Ovary (tissue), 7 donors: ENCODE measurements at regions not wholly inside any gene's neighbourhood (a gene's known extent, or its start where the extent isn't known, plus 50 kb on each side); places are given as distances from the start of the nearest gene placed in this dataset.

ENCODE experiments used
- DNase-seq, 5 donors: peaks; one replicate each; pipeline ENCODE4 v3.0.0-alpha.2; 2019 to 2020
- H3K27ac ChIP-seq, 2 donors: fragments of 200-600 bp; one replicate each; pipeline versions ENCODE4 v1.5.1 to v1.8.0; 2019 to 2022
- H3K27me3 ChIP-seq: fragments of 200-600 bp; one replicate; pipeline ENCODE4 v1.8.0; 2022
- H3K36me3 ChIP-seq: fragments of 200-600 bp; sonication (generic); one replicate; pipeline ENCODE4 v1.5.1; 2019
- H3K4me1 ChIP-seq: one replicate; pipeline ENCODE4 v1.8.1; 2013; ENCODE audit warnings: mild to moderate bottlenecking, moderate library complexity; ENCODE audit not compliant: insufficient read depth
- H3K4me3 ChIP-seq: fragments of 200-600 bp; sonication (generic); one replicate; pipeline ENCODE4 v1.5.1; 2017
- H3K9me3 ChIP-seq, 2 donors: fragments of 200-600 bp in 1 of 2; sonication (generic) in 1 of 2; one replicate each; pipeline versions ENCODE4 v1.5.1 to v1.8.1; 2013 to 2019; ENCODE audit warnings: mild to moderate bottlenecking in 1 of 2, moderate library complexity in 1 of 2
- EP300 ChIP-seq: sonication (generic); formaldehyde crosslinking; IDR thresholded peaks from one replicate; pipeline ENCODE4 v1.6.1; 2017; ENCODE audit warnings: antibody characterized with exemption
- POLR2A ChIP-seq: fragments of 450-650 bp; IDR thresholded peaks from one replicate; pipeline ENCODE4 v1.6.1; 2017; ENCODE audit warnings: antibody characterized with exemption, mild to moderate bottlenecking, moderate library complexity
- whole genome bisulfite sequencing, 3 donors: extraction: QIAGEN DNeasy Blood & Tissue Kit in 1 of 3; methylation state at CpG; one replicate each; pipeline versions ENCODE4 v1.1.5 to v1.1.7; 2013 to 2017; 5-methylcytosine and 5-hydroxymethylcytosine counted together
- intact Hi-C, 4 donors: fragments of 100-400 bp; cut with DNase I; formaldehyde crosslinking; loops; one replicate each; pipeline versions ENCODE4 v1.11.0 to v1.15.1; 2022 to 2023
- TF ChIP-seq, protein P1 (sequence below), 3 donors: fragments of 450-650 bp in 2 of 3; fragments of 200-600 bp in 1 of 3; IDR thresholded peaks; one replicate each; pipeline versions ENCODE4 v1.5.1 to v1.8.0; 2016 to 2022; ENCODE audit warnings: antibody characterized with exemption in 3 of 3, mild to moderate bottlenecking in 1 of 3
- donor health status: DM: no; HTN: no; CAD: no; lungs with moderate emphysema.
- donor health status: DM: no; HTN: no; CAD: no.
- donor health status: Bipolar disorder and iron deficiency.
- donor health status: DM: no; HTN: no; CAD: no.
- donor health status: DM: yes; HTN: yes; CAD: no.

DNA sequence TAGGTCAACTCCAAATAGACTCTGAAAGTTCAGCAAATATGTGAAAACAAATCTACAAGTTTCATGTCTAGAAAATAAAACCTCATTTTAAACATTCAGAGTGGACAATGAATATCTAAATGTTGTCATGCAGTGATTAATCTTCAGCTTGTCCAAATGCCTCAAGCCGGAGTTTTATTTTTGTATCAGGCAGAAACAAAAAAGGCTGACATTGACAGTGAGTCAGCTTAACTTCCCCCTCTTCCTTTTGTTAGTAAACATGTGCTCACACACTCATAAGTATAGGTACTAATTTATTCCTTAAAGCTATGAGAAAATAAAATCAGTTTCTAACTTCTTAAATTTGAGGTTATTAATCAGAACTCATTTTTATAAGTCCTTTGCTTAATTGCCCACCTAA lies 467.9 kb upstream of the DAB2 start:
- Histone ChIP-seq H3K27me3 (no peaks in the 10 kb centered on the region), H3K27ac (no peak overlapping the region), H3K4me1 (no peaks in the 10 kb centered on the region), H3K9me3 (no peaks in the 10 kb centered on the region), H3K4me3 (no peak overlapping the region), H3K36me3 (no peaks in the 10 kb centered on the region)
- TF ChIP-seq, protein P1, sequence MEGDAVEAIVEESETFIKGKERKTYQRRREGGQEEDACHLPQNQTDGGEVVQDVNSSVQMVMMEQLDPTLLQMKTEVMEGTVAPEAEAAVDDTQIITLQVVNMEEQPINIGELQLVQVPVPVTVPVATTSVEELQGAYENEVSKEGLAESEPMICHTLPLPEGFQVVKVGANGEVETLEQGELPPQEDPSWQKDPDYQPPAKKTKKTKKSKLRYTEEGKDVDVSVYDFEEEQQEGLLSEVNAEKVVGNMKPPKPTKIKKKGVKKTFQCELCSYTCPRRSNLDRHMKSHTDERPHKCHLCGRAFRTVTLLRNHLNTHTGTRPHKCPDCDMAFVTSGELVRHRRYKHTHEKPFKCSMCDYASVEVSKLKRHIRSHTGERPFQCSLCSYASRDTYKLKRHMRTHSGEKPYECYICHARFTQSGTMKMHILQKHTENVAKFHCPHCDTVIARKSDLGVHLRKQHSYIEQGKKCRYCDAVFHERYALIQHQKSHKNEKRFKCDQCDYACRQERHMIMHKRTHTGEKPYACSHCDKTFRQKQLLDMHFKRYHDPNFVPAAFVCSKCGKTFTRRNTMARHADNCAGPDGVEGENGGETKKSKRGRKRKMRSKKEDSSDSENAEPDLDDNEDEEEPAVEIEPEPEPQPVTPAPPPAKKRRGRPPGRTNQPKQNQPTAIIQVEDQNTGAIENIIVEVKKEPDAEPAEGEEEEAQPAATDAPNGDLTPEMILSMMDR (IDR thresholded peaks at IDR 0.05), result no peak
- TF ChIP-seq EP300 (no peak), POLR2A (no peak)
- intact Hi-C loops, result no loop called here
- 12 to 17% (median 17%) methylated on average over 1 of the region's 1 CpG for WGBS, 3 donors
- DNase-seq, result no peak

DNA sequence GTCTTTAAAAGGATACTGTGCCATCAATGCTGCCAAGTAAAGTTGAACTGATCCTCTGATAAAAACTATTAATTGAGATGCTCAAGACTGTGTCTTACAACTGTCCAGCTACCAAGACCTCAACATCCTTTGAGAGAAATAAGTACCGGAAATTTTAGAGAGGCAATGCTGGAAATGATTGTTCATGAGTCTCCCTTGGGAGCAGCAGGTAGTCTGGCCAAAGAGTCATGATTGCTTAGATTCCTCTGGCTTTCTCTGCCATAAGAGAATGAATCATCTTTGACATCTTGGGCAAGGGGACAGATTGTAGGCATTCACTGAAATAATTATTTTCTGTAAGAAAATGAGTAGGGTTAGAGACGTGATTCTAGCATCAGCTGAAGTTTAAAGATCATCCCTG lies 466.6 kb upstream of the DAB2 start:
- WGBS, 3 donors, result 52 to 83% (median 67%) methylated on average over 2 of the region's 2 CpGs
- Histone ChIP-seq H3K36me3 (no peaks in the 10 kb centered on the region), H3K9me3 (no peaks in the 10 kb centered on the region), H3K27ac (no peak overlapping the region), H3K4me3 (no peak overlapping the region), H3K27me3 (no peaks in the 10 kb centered on the region), H3K4me1 (no peaks in the 10 kb centered on the region)
- intact Hi-C loops, result no loop called here
- TF ChIP-seq EP300 (no peak), POLR2A (no peak)
- TF ChIP-seq, protein P1 (IDR thresholded peaks at IDR 0.05), result no peak
- DNase-seq, result no peak

DNA sequence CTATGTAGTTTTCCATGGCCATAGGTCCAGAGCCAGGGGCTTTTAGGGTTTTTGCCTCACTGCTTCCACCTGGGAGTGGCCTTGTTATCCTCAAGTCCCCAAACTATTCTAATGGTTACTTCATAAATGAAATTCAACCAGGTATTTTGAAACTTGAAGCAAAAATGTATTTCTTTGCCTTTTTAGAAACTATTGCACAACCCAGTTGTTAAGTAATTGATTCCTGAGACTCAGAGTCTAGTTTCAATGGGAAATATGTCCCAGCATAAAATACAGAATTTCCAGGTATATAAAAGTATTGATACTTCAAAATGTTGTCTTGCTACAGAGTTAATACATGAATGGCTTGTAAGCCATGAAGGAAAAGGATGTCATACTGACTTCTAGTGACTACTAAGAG lies 456.2 kb upstream of the DAB2 start:
- Histone ChIP-seq H3K36me3 (no peaks in the 10 kb centered on the region), H3K27me3 (no peaks in the 10 kb centered on the region), H3K9me3 (no peaks in the 10 kb centered on the region), H3K4me1 (no peaks in the 10 kb centered on the region), H3K27ac (no peak overlapping the region), H3K4me3 (no peak overlapping the region)
- TF ChIP-seq EP300 (no peak), POLR2A (no peak)
- TF ChIP-seq, protein P1 (IDR thresholded peaks at IDR 0.05), result no peak
- DNase-seq, result no peak
- intact Hi-C loops, result no loop called here

DNA sequence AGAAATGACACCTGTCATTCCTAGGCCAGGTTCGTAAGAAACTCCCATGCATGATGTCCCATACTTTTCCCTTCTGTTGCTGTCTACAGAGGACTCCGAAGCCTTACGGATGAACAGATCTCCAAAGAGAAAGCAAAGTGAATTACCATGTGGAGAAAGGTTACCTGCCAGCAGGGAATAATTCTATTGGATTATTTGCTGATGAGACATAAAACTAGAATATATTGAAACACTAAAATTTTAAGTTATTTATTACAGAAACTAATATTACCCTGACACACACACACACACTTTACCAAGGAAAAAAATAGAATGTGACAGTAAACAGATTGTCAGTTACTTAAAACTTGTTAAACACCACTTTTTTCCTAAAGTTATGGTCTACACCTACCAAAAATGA lies 452.7 kb upstream of the DAB2 start:
- H3K27ac ChIP-seq, result no peak overlapping the region
- TF ChIP-seq POLR2A, result no peak
- TF ChIP-seq, protein P1 (IDR thresholded peaks at IDR 0.05), result no peak
- TF ChIP-seq EP300, result no peak
- H3K36me3 ChIP-seq, result no peaks in the 10 kb centered on the region
- DNase-seq, result no peak
- no peaks in the 10 kb centered on the region for H3K4me1 ChIP-seq
- H3K9me3 ChIP-seq, result no peaks in the 10 kb centered on the region
- 89 to 97% (median 92%) methylated on average over 3 of the region's 3 CpGs for WGBS, 3 donors
- no peak overlapping the region for H3K4me3 ChIP-seq
- no peaks in the 10 kb centered on the region for H3K27me3 ChIP-seq
- intact Hi-C loops, result no loop called here

DNA sequence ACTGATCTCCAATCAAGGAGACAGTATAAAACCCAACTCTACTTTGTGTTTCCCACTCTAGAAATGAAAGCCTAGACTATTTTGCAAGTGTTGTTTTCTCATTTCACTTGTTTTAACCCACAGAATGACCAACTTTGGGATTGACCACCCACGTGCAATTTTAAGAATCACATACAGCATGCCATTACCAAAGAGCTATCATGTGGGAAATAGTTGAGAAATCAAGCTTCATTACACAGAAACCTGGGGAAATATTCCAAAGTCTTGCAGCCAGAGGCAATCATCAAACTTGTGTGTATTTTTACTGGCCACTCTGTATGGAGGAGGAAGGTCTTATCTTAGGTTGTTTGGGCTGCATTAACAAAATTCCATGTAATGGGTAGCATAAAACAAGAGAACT lies 451.4 kb upstream of the DAB2 start:
- no peak for DNase-seq
- Histone ChIP-seq H3K36me3 (no peaks in the 10 kb centered on the region), H3K4me3 (no peak overlapping the region), H3K9me3 (no peaks in the 10 kb centered on the region), H3K27me3 (no peaks in the 10 kb centered on the region), H3K4me1 (no peaks in the 10 kb centered on the region), H3K27ac (no peak overlapping the region)
- intact Hi-C loops, result no loop called here
- TF ChIP-seq POLR2A (no peak), EP300 (no peak)
- TF ChIP-seq, protein P1 (IDR thresholded peaks at IDR 0.05), result no peak
- WGBS, 3 donors, result 64 to 67% (median 65%) methylated on average over 1 of the region's 1 CpG
